RKO (cell line): ENCODE measurements at regions not wholly inside any gene's neighbourhood (a gene's known extent, or its start where the extent isn't known, plus 50 kb on each side); places are given as distances from the start of the nearest gene placed in this dataset.
"Not testable (repeated sequence)": the region's sequence is repeated elsewhere in the genome, so short reads cannot be mapped to it uniquely, and the experiment has no call there.

Experiments
- DNase-seq: peaks from one replicate; pipeline ENCODE4 v3.0.0-alpha.2; 2016; ENCODE audit warnings: low spot score

- no peak for DNase-seq
Measured at GRCh38 chr13:22837980-22838647, 342.7 kb upstream of the SGCG start.

GRCh38 chr13:22839603-22840530, 340.9 kb upstream of the SGCG start:
- no peak for DNase-seq

- DNase-seq, result no peak
Measured at GRCh38 chr13:22846551-22846950, 334.2 kb upstream of the SGCG start.

GRCh38 chr13:22848539-22849052, 332.2 kb upstream of the SGCG start:
- no peak for DNase-seq

DNA sequence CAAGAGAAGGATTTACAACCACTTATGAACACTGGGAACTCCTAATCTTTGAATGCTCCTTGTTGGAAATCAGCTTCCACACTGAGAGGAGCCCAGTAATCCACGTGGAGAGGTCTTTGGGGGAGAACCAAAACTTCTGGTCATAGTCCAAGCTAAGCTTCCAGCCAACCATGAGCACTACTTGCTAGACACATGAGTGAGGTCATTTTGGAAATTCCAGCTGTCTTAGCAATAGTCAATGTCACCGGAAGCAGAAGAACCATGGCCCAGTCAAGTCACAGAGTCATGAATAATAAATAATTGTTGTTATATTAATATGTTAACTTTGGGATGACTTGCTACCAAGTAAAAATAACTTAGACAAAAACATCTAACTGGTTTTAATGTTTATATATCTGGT, 324.9 kb upstream of the SGCG start:
- DNase-seq, result no peak

- DNase-seq, result not testable (repeated sequence)
Measured at GRCh38 chr13:22858980-22859379, 321.8 kb upstream of the SGCG start.

DNA sequence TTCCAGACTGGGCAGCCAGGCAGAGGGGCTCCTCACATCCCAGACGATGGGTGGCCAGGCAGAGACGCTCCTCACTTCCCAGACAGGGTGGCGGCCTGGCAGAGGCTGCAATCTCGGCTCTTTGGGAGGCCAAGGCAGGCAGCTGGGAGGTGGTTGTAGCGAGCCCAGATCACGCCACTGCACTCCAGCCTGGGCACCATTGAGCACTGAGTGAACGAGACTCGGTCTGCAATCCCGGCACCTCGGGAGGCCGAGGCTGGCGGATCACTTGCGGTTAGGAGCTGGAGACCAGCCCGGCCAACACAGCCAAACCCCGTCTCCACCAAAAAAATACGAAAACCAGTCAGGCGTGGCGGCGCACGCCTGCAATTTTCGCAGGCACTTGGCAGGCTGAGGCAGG, 321.4 kb upstream of the SGCG start:
- DNase-seq, result not testable (repeated sequence)

- DNase-seq, result no peak
Measured at GRCh38 chr13:22861958-22862466, 318.8 kb upstream of the SGCG start.

GRCh38 chr13:22862478-22862877, 318.3 kb upstream of the SGCG start:
- no peak for DNase-seq

- DNase-seq, result no peak
Measured at GRCh38 chr13:22866221-22866620, 314.6 kb upstream of the SGCG start.

DNA sequence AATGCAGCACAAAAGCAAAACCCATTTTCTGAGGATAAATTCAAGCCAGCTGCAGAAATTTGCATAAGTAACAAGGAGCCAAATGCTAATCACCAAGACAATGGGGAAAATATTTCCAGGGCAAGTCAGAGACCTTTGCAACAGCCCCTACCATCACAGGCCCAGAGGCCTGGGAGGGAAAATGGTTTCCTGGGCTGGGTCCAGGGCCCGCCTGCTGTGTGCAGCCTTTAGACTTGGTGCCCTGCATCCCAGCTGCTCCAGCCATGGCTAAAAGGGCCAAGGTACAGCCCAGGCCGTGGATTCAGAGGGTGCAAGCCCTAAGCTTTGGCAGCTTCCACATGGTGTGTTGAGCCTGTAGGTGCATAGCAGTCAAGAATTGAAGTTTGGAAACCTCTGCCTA, 309.5 kb upstream of the SGCG start:
- DNase-seq, result no peak

DNA sequence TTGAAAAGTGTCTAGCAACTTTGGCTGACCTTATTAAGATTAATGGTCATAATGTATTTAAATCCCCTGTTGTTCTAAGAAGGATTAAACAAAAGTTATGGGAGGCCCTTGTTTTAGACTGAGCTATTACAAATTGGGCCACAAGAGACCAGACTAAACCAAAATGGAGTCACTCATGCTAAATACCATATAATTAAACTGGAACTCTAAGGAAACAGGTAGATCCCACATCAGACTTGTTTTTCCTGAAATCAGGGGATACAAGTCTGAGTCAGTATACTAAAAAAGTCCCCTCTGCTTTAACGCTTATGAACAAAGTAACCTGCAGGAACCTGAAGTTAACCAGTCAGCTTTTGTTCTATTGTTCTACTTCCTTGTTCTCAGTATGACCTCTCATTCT, 305.9 kb upstream of the SGCG start:
- no peak for DNase-seq

DNA sequence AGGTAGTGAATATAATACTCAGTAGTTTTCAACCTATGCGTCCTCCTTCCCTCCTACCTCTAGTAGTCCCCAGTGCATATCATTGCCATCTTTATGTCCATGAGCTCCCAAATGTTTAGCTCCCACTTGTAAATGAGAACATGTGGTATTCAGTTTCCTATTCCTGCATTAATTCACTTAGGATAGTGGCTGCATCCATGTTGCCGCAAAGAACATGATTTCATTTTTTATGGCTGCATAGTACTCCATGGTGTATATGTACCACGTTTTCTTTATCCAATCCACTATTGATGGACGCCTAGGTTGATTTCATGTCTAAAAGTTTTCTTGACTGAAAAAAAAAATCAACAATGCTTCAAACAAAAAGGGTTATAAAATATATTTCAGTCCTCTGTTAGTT, 303.4 kb upstream of the SGCG start:
- DNase-seq, result no peak

DNA sequence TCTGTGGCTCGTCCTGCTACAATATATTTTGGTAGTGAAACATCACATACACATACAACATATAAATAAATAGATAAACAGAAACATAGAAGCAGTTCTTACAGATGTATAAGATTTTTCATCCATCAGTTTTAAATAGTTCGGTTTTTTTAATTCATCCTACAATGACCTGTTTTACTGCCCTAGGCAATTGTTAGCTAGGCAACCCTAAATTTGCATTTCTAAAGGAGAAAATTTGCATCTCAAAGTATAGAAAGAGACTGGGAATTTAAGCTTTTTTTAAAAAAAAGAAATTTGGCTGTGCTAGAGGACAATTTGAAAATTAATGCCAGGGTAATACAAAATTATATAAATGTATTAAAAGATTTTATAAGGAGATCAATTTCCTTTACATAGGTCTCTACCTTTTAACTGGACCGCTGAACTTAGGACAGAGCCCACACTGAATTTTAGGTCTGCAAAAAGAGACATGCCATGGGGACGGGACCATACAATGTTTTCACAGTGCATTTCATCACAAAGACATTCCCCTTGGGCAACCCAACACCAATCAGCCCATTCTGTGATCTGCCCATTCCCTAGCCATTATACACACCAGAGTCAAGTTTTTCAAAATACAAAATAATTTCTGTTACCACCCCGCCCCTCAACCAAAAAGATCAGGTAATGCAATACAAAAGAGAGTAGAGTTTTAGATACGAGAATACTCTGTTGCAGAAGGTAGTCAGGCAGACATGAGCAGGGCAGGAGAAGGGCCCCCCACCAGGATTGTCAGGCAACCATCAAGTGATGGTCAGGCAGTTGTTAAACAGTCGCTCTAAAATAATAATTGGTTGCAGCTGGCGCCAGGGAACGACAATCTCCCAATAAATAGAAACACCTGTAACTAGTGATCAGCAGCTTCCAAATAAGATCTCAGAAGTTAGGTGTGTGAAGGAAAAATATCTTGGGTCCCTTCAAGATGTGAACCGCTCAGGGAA, 299.7 kb upstream of the SGCG start:
- no peak for DNase-seq

GRCh38 chr13:22881721-22882608, 298.8 kb upstream of the SGCG start:
- DNase-seq, result not testable (repeated sequence)

DNA sequence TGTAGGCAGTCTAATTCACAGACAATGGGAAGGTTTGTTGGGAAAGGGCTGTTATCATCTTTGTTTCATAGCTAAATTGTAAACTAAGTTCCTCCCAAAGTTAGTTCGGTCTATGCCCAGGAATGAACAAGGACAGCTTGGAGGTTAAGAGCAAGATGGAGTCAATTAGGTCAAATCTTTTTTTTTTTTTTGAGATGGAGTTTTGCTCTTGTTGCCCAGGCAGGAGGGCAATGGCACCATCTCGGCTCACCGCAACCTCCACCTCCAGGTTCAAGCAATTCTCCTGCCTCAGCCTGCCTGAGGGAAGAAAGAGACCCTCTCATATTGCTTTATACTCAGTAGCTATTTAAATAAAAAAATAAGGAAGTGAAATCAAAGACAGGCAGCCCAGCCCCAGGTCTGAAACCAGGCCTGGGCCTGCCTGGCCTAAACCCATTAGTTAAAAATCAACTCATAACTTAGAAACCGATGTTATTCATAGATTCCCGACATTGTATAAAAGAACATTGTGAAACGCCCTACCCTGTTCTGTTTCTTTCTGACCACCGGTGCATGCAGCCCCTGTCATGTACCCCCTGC, 297.4 kb upstream of the SGCG start:
- DNase-seq, result no peak

- no peak for DNase-seq
Measured at GRCh38 chr13:22883956-22884355, 296.8 kb upstream of the SGCG start.

DNA sequence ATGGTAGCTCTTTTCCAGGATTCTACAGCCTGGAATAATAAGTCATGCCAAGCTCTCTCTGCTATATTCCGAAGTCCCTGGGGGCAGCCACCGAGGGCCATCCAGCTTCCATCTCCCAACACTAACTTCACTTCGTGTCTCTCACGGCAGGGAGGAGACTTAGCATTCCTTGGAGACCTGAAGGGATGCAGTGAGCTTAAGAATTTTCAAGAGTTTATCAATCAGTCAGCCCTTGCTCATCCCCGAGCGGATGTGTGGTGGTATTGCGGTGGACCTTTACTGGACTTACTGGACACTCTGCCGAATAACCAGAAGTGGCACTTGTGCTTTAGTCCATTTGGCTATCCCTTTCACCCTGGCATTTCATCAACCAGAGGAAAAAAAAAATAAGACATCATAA, 294.7 kb upstream of the SGCG start:
- not testable (repeated sequence) for DNase-seq

DNA sequence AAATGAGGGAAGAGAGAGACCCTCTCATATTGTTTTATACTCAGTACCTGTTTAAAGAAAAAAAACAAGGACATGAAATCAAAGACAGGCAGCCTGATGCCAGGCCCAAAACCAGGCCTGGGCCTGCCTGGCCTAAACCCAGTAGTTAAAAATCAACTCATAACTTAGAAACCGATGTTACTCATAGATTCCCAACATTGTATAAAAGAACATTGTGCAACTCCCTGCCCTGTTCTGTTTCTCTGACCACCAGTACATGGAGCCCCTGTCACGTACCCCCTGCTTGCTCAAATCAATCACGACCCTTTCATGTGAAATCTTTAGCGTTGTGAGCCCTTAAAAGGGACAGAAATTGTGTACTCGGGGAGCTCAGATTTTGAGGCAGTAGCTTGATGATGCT, 291.4 kb upstream of the SGCG start:
- DNase-seq, result not testable (repeated sequence)

DNA sequence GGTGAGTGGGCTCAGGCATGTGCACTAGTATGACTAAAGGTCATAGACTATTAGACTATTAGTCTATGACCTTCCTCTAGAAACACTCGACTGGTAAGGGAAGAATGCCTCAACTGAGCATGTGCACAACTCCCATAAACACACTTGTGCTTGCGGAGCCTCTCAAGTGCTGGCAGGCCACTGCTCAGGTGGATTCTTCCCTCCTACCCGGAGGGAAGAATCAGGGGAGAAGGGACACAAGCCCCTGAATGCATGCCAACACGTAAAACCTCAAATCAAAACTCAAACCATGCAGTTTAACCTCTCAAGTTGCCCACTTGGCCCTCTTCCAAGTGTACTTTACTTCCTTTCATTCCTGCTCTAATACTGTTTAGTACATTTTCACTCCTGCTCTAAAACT, 287.6 kb upstream of the SGCG start:
- no peak for DNase-seq
